ENCODE measurements at regions not wholly inside any gene's neighbourhood (a gene's known extent, or its start where the extent isn't known, plus 50 kb on each side); places are given as distances from the start of the nearest gene placed in this dataset.
A peak's percentile ranks its signal among the peaks of the same experiment; 100 is the strongest.

GRCh38 chr3:18035641-18036449 is 293.4 kb upstream of the TBC1D5 start:
- H3K4me1 Mint-ChIP-seq: peaks cover 12% of the 10 kb centered on the region
- H3K9me2 ChIP-seq (ENCODE audit: insufficient read depth): no peaks in the 10 kb centered on the region
- no peaks in the 10 kb centered on the region for H3K79me2 ChIP-seq (replicated peaks; ENCODE audit: insufficient read depth)
- no peaks in the 10 kb centered on the region for H3K9me3 Mint-ChIP-seq
- no peak overlapping the region for H3K27ac Mint-ChIP-seq
- no peaks in the 10 kb centered on the region for H3F3A ChIP-seq (replicated peaks; ENCODE audit: low read depth)
- H3K4me1 ChIP-seq (ENCODE audit: insufficient read depth): peaks cover 14% of the 10 kb centered on the region
- H3K4me3 ChIP-seq: no peak overlapping the region
- no peaks in the 10 kb centered on the region for H3K36me3 Mint-ChIP-seq (ENCODE audit: low read depth)
- H3K36me3 ChIP-seq (ENCODE audit: insufficient read depth): no peaks in the 10 kb centered on the region
- no peak overlapping the region for H2AFZ ChIP-seq
- DNase-seq (ENCODE audit: low spot score) (peak; percentile 15), ATAC-seq (peak; percentile 48; the same call in 2 of the 3 replicates)
- no peaks in the 10 kb centered on the region for H4K20me1 ChIP-seq (replicated peaks; ENCODE audit: insufficient read depth)
- TF ChIP-seq JUNB (IDR thresholded peaks at IDR 0.05; ENCODE audit: unreplicated experiment) (no peak), ZNF114 (CRISPR knock-in tag; IDR thresholded peaks at IDR 0.05) (no peak), ZNF331 (CRISPR knock-in tag; IDR thresholded peaks at IDR 0.05; ENCODE audit: low read depth) (no peak), REST (IDR thresholded peaks at IDR 0.05; ENCODE audit: unreplicated experiment) (no peak), EZH2 (IDR thresholded peaks at IDR 0.05; ENCODE audit: low read depth, unreplicated experiment) (no peak), EZH2phosphoT487 (IDR thresholded peaks at IDR 0.05; ENCODE audit: unreplicated experiment) (no peak), STAT1 (IDR thresholded peaks at IDR 0.05; ENCODE audit: unreplicated experiment) (no peak), NANOG (IDR thresholded peaks at IDR 0.05; ENCODE audit: borderline replicate concordance) (no peak), CREB1 (CRISPR knock-in tag; IDR thresholded peaks at IDR 0.05; ENCODE audit: low read depth) (no peak), POLR2AphosphoS5 (IDR thresholded peaks at IDR 0.05; ENCODE audit: low read depth) (no peak)
- TF ChIP-seq, protein P1, sequence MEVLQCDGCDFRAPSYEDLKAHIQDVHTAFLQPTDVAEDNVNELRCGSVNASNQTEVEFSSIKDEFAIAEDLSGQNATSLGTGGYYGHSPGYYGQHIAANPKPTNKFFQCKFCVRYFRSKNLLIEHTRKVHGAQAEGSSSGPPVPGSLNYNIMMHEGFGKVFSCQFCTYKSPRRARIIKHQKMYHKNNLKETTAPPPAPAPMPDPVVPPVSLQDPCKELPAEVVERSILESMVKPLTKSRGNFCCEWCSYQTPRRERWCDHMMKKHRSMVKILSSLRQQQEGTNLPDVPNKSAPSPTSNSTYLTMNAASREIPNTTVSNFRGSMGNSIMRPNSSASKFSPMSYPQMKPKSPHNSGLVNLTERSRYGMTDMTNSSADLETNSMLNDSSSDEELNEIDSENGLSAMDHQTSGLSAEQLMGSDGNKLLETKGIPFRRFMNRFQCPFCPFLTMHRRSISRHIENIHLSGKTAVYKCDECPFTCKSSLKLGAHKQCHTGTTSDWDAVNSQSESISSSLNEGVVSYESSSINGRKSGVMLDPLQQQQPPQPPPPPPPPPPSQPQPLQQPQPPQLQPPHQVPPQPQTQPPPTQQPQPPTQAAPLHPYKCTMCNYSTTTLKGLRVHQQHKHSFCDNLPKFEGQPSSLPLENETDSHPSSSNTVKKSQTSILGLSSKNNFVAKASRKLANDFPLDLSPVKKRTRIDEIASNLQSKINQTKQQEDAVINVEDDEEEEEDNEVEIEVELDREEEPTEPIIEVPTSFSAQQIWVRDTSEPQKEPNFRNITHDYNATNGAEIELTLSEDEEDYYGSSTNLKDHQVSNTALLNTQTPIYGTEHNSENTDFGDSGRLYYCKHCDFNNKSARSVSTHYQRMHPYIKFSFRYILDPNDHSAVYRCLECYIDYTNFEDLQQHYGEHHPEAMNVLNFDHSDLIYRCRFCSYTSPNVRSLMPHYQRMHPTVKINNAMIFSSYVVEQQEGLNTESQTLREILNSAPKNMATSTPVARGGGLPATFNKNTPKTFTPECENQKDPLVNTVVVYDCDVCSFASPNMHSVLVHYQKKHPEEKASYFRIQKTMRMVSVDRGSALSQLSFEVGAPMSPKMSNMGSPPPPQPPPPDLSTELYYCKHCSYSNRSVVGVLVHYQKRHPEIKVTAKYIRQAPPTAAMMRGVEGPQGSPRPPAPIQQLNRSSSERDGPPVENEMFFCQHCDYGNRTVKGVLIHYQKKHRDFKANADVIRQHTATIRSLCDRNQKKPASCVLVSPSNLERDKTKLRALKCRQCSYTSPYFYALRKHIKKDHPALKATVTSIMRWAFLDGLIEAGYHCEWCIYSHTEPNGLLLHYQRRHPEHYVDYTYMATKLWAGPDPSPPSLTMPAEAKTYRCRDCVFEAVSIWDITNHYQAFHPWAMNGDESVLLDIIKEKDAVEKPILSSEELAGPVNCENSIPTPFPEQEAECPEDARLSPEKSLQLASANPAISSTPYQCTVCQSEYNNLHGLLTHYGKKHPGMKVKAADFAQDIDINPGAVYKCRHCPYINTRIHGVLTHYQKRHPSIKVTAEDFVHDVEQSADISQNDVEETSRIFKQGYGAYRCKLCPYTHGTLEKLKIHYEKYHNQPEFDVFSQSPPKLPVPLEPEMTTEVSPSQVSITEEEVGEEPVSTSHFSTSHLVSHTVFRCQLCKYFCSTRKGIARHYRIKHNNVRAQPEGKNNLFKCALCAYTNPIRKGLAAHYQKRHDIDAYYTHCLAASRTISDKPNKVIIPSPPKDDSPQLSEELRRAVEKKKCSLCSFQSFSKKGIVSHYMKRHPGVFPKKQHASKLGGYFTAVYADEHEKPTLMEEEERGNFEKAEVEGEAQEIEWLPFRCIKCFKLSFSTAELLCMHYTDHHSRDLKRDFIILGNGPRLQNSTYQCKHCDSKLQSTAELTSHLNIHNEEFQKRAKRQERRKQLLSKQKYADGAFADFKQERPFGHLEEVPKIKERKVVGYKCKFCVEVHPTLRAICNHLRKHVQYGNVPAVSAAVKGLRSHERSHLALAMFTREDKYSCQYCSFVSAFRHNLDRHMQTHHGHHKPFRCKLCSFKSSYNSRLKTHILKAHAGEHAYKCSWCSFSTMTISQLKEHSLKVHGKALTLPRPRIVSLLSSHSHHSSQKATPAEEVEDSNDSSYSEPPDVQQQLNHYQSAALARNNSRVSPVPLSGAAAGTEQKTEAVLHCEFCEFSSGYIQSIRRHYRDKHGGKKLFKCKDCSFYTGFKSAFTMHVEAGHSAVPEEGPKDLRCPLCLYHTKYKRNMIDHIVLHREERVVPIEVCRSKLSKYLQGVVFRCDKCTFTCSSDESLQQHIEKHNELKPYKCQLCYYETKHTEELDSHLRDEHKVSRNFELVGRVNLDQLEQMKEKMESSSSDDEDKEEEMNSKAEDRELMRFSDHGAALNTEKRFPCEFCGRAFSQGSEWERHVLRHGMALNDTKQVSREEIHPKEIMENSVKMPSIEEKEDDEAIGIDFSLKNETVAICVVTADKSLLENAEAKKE (CRISPR knock-in tag; IDR thresholded peaks at IDR 0.05): no peak
- TF ChIP-seq, protein P2, sequence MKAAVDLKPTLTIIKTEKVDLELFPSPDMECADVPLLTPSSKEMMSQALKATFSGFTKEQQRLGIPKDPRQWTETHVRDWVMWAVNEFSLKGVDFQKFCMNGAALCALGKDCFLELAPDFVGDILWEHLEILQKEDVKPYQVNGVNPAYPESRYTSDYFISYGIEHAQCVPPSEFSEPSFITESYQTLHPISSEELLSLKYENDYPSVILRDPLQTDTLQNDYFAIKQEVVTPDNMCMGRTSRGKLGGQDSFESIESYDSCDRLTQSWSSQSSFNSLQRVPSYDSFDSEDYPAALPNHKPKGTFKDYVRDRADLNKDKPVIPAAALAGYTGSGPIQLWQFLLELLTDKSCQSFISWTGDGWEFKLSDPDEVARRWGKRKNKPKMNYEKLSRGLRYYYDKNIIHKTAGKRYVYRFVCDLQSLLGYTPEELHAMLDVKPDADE (IDR thresholded peaks at IDR 0.05): no peak
- TF ChIP-seq, protein P3, sequence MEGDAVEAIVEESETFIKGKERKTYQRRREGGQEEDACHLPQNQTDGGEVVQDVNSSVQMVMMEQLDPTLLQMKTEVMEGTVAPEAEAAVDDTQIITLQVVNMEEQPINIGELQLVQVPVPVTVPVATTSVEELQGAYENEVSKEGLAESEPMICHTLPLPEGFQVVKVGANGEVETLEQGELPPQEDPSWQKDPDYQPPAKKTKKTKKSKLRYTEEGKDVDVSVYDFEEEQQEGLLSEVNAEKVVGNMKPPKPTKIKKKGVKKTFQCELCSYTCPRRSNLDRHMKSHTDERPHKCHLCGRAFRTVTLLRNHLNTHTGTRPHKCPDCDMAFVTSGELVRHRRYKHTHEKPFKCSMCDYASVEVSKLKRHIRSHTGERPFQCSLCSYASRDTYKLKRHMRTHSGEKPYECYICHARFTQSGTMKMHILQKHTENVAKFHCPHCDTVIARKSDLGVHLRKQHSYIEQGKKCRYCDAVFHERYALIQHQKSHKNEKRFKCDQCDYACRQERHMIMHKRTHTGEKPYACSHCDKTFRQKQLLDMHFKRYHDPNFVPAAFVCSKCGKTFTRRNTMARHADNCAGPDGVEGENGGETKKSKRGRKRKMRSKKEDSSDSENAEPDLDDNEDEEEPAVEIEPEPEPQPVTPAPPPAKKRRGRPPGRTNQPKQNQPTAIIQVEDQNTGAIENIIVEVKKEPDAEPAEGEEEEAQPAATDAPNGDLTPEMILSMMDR (conservative IDR thresholded peaks at IDR 0.05; ENCODE audit: low read depth in 2 of 2): no peak
- H3K27me3 Mint-ChIP-seq (ENCODE audit: insufficient read depth, low read depth, poor library complexity): no peaks in the 10 kb centered on the region
- H3K27ac ChIP-seq (ENCODE audit: low read depth): no peak overlapping the region
- no peak overlapping the region for H3K4me3 Mint-ChIP-seq
- no peaks in the 10 kb centered on the region for H3K27me3 ChIP-seq (ENCODE audit: insufficient read depth)
- peak overlapping the region; percentile 33; the same call in 1 of the 2 replicates for H3K4me2 ChIP-seq
